GM13976 (cell line): ENCODE measurements at regions not wholly inside any gene's neighbourhood (a gene's known extent, or its start where the extent isn't known, plus 50 kb on each side); places are given as distances from the start of the nearest gene placed in this dataset.

Experiments used
- DNase-seq: peaks from one replicate; pipeline ENCODE4 v3.0.0; 2012; ENCODE audit warnings: low spot score
- CTCF ChIP-seq: IDR thresholded peaks from 2 replicates; pipeline ENCODE4 v1.5.1; 2012; ENCODE audit warnings: borderline replicate concordance, mild to moderate bottlenecking; ENCODE audit not compliant: insufficient read depth; ENCODE audit errors: extremely low read depth, missing control alignments, control extremely low read depth
- in situ Hi-C: fragments of 300-500 bp; cut with MboI; formaldehyde crosslinking; loops from one replicate; pipeline ENCODE4 v1.12.0; 2022; ENCODE audit warnings: low sequenced_read_pairs, mixed read lengths, inconsistent platforms; ENCODE audit not compliant: unreplicated experiment

- in situ Hi-C loops = no loop called here
- TF ChIP-seq CTCF = no peak
- no peak for DNase-seq
These were observed 1097.7 kb upstream of the CELF4 start for GRCh38 chr18:38663270-38663669.

GRCh38 chr18:38654946-38655345 is 1089.3 kb upstream of the CELF4 start:
- in situ Hi-C loops = no loop called here
- no peak for TF ChIP-seq CTCF
- no peak for DNase-seq

- no peak for TF ChIP-seq CTCF
- no peak for DNase-seq
- in situ Hi-C loops = no loop called here
These were observed 1086.1 kb upstream of the CELF4 start for GRCh38 chr18:38651736-38652135.

GRCh38 chr18:38648179-38648578 is 1082.6 kb upstream of the CELF4 start:
- in situ Hi-C loops = no loop called here
- no peak for DNase-seq
- no peak for TF ChIP-seq CTCF

- no peak for TF ChIP-seq CTCF
- DNase-seq = no peak
- in situ Hi-C loops = no loop called here
These were observed 1080.7 kb upstream of the CELF4 start for GRCh38 chr18:38646296-38646695.

- in situ Hi-C loops = no loop called here
- DNase-seq = no peak
These were observed 1079.5 kb upstream of the CELF4 start for GRCh38 chr18:38644875-38645641.

More at GRCh38 chr18:38644875-38645641, 1079.5 kb upstream of the CELF4 start:
- TF ChIP-seq CTCF = no peak
